GM11168 (cell line): ENCODE measurements at regions not wholly inside any gene's neighbourhood (a gene's known extent, or its start where the extent isn't known, plus 50 kb on each side); places are given as distances from the start of the nearest gene placed in this dataset.

ENCODE experiments used
- in situ Hi-C: fragments of 300-500 bp; cut with MboI; formaldehyde crosslinking; loops from one replicate; pipeline ENCODE4 v1.12.0; 2022; ENCODE audit warnings: low sequenced_read_pairs; ENCODE audit not compliant: unreplicated experiment

DNA sequence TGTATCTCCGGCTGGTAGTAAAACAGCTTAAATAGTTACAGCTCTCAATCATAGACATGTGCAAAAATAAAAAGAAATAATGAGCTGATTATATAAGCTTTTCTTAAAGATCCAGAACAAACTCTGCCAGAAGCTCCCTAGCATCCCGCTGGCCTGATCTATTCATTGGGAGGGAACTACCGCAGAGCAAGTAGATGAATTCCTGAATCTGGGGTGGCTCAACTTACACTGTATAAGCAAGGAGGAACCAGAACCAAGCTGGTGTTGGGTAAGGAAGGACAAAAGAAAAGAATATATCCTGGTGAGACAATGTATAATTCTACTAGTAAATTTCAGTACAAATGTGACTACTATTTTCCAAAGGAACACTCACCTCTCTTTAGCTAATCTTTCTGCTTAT lies 1122.2 kb downstream of the OLFM4 start:
- in situ Hi-C loops = no loop called here

DNA sequence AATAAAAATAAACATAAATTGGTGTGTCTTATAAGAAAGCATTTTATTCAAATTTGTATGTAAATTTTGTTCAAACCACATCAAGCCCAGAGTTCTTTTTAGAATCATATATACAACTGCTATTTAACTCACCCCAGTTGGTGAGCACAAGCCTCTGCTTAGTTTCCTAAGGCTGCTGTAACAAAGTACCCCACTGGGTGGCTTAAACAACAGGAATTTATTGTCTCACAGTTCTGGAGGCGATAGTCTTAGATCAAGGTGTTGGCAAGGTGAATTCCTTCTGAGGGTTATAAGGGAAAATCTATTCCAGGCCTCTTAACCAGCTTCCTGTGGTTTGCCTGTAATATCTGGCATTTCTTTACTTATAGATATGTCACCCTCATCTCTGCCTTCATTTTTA lies 1133.5 kb downstream of the OLFM4 start:
- in situ Hi-C loops = no loop called here

DNA sequence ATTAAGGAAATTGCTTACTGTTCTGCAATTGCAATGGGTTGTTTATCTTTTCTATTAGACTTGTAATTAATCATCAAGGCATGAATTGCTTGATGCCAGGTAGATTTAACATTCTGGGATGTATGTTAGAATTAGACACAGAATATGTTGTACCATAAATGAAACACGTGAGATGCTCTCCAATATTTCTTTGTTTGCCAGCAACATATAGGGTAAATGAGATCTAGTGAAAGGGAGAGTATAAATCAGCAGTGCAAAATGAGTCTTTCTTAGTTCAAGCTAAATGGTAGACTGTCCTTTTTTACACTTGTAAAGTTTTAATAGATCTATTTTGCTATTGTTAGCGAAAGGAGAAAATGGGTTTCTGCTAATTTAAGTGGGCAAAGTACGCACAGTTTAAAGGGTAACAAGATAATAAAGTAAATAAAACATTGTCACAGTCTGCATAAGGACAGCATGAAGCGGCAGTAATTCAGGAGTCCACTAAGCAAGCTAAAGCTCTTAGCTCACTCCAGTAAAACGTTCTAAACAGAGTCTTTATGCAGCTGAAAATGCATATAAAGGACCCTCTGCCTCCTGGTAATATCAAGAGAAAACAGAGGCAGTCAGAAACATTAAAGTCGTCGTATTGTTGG lies 1137.1 kb downstream of the OLFM4 start:
- in situ Hi-C loops = no loop called here

DNA sequence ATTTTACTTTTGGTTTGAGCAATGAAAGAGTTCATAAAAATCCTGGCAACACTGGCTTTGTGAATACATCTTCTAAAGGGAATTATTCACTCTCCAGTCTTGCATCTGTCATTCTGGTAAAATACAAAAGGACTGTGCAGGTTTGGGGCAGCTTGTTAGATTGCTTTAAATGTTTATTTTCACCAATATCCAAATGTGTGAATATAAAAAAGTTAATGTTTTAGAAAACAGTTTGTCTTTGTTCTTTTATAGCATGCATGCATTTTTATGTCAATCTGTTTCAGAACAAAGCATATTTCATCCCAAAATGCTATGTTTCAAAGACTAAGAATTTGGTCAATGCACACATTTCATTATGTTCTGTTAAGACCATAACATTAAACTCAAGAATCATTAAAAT lies 1145.4 kb downstream of the OLFM4 start:
- in situ Hi-C loops = no loop called here

DNA sequence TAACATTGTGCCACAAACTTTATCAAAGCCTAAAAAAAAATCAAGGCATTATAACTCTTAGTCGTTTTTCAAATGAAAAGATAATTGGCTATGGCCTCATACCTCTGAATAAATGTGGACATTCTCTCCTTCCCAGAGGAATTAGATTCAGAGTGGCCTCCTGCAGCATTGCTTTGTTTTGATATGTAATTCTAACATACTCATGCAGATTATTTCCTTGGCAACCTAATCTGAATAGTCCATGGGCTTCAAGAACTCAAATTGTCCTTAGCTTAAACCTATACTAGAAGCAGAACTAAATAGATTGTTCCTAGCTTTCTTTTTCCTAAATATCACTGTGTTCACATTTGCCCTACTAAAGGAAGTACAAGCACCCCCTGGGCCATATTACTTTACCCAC lies 1146.9 kb downstream of the OLFM4 start:
- in situ Hi-C loops = no loop called here

DNA sequence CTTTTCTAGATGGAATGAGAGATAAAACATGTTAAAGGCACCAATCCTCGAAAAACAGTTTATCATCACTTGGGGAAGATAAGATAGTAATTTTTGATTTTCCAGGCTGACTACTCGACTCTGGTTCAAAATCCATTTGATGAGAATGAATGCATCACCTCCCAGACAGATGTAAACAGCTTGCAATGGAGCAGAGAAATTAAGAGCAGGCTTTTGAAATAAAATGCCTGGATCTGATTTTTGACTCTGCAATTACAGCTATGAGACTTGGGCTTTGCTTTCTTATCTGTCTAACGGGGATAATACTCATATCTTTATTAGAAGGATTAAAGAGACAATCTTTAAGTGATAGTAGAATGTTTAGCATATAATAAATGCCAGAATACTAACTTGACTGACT lies 1148.9 kb downstream of the OLFM4 start:
- in situ Hi-C loops = no loop called here

DNA sequence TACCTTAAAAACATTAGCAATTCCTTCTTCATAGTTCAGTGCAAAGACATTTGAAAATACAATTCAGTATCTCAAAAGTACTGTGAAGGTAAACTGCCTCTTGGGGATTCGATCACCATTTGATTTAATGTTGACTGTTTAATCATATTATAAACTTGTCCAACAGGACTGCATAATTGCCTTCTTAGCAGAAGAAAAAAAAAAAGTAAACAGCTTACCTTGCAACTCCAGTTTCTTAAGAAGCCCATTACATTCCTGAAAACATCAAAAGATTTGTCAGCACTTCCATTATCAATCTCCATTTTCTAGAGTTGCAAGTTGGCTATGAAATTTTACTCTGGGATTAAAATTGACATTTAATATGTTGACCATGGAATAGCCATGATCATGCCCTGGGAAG lies 1154.6 kb downstream of the OLFM4 start:
- in situ Hi-C loops = no loop called here

DNA sequence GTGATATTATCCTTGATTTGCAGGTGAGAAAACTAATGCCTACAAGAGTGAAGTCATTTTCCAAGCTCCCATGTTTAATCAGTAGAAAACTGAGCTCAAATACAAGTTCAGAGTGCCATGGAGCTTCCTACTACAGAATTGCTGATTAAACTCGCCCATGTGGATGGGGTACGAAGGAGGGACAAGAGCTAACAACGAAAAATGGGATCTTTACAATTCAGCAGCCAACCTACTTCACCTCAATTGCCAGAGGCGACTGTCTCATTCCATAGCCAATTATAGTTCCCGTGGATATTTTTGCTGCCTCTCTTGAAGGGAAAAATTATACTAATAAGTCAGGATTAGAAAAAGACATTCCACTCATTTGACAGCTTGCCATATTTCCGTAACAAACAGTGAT lies 1155.1 kb downstream of the OLFM4 start:
- in situ Hi-C loops = no loop called here

DNA sequence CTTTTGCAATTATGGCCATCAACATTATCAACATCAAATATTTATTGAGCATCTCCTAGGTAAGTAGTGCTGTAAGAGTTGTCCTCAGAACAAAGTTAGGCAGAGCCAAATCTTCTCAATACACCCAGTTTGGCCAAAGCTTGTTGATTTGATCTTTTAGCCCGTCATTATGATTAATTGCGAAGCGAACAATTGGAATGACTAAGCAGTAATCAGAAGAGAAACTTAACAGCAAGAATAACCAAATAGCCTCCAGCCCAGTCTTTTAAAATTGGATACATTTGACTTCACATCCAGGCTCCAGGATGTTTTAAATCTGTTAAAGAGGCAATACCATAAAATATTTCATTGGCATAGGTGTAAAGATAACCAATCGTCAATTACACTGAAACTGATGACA lies 1156.0 kb downstream of the OLFM4 start:
- in situ Hi-C loops = no loop called here

DNA sequence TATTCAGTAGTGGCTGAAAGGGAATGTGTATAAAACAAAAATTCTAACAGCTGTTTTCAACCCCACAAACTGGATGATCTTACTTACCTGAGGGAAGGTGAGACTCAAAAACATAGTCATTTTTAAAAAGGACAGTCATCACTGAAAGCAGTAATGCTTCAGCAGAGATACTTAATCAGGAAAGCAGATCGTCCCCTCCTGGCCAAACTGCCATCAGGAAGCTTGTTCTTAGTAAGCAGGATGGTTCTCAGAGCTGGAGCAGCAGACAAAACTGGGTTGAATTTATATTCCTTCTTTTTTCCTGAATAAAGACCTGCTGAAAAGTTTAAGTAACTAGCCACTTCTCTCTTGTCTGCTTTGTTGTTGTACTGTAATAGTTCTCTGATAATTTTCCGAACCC lies 1156.5 kb downstream of the OLFM4 start:
- in situ Hi-C loops = no loop called here

DNA sequence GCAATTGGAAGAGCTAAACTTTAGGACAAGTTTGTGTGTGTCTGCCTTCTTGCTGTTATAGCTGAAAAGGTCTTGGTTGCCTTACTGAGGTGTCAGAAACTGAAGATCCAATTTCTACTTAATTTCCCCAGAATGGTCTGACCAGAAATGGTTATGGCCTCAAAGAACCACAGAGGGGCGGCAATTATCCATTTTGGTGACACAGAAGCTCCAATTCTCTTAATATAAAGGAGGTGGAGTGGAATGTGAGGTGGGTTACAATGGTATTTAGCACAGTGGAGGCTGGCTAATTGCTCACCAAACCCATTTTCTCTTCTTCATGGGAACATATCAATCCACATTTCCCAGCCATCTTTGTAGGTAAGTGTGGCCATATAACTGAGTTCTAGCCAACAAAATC lies 1157.2 kb downstream of the OLFM4 start:
- in situ Hi-C loops = no loop called here

DNA sequence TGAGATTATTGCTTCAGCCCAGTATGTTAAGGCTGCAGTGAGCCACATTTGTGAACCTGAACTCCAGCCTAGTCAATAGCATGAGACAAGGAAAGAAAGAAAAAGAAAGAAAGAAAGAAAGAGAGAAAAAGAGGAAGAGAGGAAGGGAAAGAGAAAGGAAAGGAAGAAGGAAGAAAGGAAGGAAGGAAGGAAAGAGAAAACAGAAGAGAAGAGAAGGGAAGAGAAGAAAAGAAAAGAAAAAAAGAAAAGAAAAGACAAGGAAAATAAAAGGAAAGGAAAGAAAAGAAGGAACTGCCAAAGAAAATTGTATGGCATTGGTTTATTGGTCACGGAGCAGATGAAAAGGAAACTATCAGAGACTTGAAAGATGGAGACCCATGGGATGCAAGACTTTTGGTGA lies 1158.8 kb downstream of the OLFM4 start:
- in situ Hi-C loops = no loop called here

DNA sequence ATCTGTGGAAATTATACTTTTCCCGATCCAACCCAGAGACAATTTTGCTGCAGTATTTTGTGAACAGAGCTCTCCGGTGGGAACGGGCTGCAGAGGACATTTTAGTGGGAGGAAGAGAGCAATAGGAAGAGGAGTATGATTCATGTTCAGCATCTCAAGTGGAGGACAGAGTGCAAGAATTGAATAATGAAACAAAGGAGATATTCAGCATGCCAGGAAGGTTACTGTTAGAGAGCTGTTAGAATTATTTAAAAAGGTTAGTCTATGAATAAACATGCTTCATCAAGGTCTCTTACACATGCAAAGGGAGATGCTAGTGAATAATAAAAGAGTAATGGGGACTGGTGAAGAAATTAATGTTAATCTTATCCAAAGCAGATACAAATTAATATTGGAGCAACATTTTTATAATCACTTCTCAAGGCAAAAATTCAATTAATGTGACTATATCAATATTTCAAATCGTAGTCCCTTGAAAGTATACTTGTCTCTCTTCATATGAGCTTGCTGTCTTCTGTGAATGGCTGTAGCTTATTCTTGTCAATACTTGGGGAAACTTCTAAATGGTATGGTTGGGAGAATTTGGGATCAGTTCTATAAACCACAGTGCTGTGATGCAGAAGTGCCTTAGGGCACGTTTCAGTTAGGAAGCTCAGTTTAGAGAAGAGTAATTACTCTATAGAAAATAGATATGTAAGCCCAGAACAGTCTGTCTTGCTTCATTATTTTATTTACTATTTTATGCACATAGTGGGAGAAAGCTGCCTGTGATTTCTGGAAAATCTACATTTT lies 1165.8 kb downstream of the OLFM4 start:
- in situ Hi-C loops = no loop called here

DNA sequence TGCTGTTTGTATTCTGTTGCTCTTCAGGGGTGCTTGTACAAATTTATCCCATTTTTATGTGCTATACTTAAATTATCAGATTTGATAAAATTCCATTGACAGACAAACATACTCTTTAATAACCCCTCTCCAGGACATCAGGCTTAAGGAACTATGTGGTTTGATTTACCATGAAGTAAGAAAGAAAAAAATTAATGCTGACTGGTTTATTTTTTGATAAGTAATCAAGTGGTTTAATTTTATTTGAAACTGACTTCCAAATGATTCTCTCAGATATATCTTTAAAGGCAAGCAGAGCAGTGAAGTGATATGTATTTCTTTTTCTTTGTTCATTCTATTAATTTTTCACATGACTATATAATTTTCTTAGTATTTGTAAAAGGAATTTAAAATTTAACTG lies 1168.1 kb downstream of the OLFM4 start:
- in situ Hi-C loops = no loop called here

DNA sequence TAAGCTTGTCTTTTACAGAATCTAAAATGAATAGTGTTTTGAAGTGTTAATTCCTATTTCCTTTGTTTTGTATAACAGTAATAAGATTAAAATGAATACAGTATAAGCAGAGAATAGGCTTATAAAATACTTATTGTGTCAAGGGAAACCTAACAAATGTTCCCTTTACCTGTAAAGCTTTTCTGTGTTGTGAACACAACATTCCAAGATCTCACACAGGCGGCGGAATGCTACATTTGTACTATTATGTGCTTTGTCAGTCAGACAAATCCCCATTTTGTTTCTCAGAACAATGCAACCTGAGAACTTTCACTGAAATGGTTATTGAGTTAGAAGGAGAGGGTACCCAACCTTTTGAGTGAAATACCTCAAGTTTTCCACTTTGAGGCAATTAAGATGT lies 1170.3 kb downstream of the OLFM4 start:
- in situ Hi-C loops = no loop called here

DNA sequence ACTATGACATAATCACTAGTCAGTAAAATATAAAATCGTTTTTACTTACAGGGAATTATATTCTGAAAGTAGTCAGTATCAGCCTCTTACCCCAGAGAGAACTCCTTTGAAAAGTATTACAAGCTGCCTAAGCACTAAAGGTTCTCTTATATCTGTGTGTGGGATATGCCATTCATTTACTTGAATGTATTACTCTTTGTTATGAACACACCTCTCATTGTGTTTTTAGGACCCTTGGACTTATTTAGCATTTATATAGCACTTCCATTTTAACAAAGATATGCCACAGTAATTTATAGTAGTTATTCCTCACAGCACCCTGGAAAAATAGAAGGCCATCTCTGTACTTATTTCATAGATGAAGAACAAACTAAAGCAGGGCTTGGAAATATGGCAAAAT lies 1178.0 kb downstream of the OLFM4 start:
- in situ Hi-C loops = no loop called here

DNA sequence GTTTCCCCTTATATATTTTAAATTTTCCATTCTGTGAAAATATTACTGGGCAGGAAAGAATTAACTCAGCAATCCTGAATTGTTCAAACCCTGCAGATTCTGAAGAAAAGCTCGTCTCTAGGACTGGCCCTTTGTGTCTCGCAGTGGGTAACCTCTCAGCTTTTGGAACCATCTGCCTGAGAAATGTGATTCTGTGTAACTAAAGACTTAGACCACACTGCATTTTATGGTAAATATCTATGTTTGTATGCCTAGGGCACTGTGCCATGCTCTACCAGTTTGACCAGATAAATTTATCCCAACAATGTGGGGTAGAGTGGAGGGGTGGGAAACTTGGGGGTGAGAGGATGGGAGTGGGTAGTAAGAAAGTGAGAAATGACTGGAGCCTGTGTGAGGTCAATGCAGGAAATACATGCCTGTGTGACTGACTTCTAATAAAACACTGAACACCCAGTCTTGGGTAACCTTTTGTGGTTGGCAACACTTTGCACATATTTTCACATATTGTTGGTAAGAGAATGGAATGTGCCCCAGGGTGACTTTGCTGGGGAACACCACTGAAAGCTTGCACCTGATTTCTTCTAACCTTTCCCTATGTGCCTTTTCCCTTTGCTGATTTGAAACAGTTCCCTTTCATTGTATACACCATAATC lies 1181.9 kb downstream of the OLFM4 start:
- in situ Hi-C loops = no loop called here

DNA sequence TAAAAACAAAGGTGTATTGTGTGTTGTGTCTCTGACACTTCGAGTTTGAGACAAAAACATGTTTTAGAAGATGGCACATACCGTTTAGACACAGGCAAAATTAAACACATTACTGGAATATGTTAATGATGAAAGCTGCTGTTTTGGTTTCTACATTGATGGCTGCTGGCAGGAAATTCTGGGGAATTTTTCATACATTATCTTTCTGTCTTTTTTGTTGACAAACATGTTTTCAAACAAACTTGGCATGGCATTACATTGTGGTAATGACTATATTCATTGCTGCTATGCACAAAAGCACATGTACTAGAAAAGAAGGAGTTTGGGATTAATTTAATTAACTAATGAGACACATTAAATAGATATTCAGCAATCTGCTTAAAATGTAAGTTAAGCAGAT lies 1187.6 kb downstream of the OLFM4 start:
- in situ Hi-C loops = no loop called here

DNA sequence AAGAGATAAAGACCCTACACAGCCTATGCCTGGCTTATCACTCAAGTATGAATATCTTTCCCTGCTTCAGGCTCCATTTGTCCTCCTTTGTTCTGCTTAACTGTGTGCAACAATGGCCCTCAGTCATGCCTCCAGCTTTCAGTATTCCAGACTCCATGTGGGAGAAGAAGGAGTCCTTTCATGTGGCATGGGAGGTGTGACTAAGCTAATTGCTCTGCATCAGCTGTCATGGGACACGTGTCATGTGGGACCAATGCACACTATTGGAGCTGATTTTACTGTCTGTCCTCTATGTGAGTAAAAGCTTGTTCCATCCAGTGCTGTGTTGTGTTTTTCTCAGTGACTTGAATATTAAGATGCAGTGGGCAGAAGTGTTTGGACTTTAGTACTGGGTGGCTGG lies 1198.3 kb downstream of the OLFM4 start:
- in situ Hi-C loops = no loop called here

DNA sequence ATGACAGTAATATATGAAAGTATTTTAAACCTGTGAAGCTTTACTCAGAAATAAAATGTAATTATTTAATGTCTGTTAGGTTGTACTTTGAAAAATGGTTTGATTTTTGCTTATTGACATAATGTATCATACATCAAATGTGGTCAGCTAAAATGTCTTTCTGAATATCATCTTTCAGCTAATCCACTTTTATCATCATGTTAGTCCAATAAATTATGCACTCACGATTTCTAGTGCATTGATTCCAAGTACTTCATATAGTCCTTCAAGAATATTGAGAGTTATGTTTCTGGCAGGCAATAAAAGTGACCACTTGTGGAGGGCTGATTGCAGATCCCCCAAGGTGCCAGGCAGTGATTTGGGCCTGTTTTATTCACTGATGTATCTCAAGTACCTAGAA lies 1204.1 kb downstream of the OLFM4 start:
- in situ Hi-C loops = no loop called here

DNA sequence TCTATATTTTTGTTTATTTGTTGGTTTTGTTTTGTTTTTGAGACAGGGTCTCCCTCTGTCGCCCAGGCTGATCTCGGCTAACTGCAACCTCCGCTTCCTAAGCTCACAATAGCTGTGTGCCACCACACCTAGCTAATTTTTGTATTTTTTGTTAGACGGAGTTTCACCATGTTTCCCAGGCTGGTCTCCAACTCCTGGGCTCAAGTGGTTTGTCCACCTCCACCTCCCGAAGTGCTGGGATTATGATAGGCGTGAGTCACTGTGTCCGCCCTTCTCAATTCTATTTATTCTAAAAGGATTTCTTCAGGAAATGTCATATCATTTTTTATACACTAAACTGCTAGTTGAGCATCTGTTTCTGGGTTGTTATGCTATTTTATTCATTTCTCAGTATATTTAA lies 1206.0 kb downstream of the OLFM4 start:
- in situ Hi-C loops = no loop called here

DNA sequence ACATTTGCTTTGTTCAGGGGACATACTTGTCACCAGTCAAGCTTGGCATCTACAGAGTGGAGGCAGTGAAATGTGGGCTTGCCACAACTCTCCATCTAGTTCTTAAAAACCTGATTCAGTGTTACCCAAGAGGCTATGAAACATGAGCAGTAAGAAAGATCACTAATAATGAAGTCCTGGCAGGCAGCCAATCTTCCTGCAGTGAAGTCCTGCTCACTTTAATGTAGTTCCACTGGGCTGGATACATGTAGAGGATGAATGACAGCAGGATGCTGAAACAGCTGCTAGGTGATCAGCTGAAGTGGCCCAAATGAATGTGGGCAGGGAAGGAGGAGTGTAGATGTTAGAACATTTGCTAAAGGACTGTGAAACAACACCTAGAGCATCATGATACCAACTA lies 1213.1 kb downstream of the OLFM4 start:
- in situ Hi-C loops = no loop called here
